Lower lobe of right lung (tissue), 2 donors: ENCODE measurements at regions not wholly inside any gene's neighbourhood (a gene's known extent, or its start where the extent isn't known, plus 50 kb on each side); places are given as distances from the start of the nearest gene placed in this dataset.

ENCODE experiments used
- ATAC-seq, 2 donors: fragments of 200-7000 bp; cut with Tn5 transposase; one replicate each; pipeline ENCODE4 v1.9.1; 2020 to 2022; ENCODE audit warnings: mild to moderate bottlenecking in 2 of 2, moderate library complexity in 2 of 2
- DNase-seq: peaks from one replicate; pipeline ENCODE4 v3.0.0-alpha.2; 2020
- H3K27ac ChIP-seq: fragments of 200-600 bp; one replicate; pipeline ENCODE4 v1.8.0; 2022
- H3K27me3 ChIP-seq: fragments of 200-600 bp; one replicate; pipeline ENCODE4 v1.8.0; 2022; ENCODE audit warnings: low read depth
- H3K36me3 ChIP-seq: fragments of 200-600 bp; one replicate; pipeline ENCODE4 v1.8.0; 2022; ENCODE audit warnings: mild to moderate bottlenecking
- H3K4me1 ChIP-seq: fragments of 200-600 bp; one replicate; pipeline ENCODE4 v1.8.0; 2022
- H3K4me3 ChIP-seq: fragments of 200-600 bp; one replicate; pipeline ENCODE4 v1.8.0; 2022; ENCODE audit warnings: mild to moderate bottlenecking
- H3K9me3 ChIP-seq: fragments of 200-600 bp; one replicate; pipeline ENCODE4 v1.8.0; 2022
- intact Hi-C: fragments of 100-400 bp; cut with DNase I; formaldehyde crosslinking; loops from one replicate; pipeline ENCODE4 v1.11.0; 2022
- TF ChIP-seq, protein P1 (sequence below): fragments of 200-600 bp; IDR thresholded peaks from one replicate; pipeline ENCODE4 v1.8.0; 2022; ENCODE audit warnings: antibody characterized with exemption, mild to moderate bottlenecking
- donor health status: DM: no; HTN: yes; CAD: no; lungs with severe emphysema.

DNA sequence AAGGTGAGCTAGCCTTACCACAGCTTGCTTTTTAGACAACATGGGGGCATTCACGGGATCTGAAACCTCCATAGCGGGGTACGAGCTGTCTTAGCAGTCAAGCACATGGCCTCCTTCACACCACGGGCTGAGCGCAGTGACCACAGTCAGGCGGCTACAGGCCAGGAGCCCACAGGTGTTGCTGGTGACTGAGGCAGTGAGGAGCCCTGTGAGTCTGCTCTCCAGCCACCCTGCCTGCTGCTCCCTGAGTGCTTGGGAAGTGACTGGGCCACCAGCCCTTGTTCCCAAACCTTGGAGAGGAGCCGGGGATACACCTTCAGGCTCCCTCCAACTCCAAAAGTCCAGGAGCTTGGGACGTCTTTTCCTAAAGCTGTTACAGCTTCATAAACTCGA lies 418.1 kb upstream of the MYT1L start:
- Histone ChIP-seq H3K36me3 (no peaks in the 10 kb centered on the region), H3K4me1 (no peaks in the 10 kb centered on the region), H3K4me3 (no peak overlapping the region), H3K9me3 (no peaks in the 10 kb centered on the region), H3K27me3 (no peaks in the 10 kb centered on the region), H3K27ac (no peak overlapping the region)
- ATAC-seq (no peak), DNase-seq (no peak)
- intact Hi-C loops: no loop called here
- TF ChIP-seq, protein P1, sequence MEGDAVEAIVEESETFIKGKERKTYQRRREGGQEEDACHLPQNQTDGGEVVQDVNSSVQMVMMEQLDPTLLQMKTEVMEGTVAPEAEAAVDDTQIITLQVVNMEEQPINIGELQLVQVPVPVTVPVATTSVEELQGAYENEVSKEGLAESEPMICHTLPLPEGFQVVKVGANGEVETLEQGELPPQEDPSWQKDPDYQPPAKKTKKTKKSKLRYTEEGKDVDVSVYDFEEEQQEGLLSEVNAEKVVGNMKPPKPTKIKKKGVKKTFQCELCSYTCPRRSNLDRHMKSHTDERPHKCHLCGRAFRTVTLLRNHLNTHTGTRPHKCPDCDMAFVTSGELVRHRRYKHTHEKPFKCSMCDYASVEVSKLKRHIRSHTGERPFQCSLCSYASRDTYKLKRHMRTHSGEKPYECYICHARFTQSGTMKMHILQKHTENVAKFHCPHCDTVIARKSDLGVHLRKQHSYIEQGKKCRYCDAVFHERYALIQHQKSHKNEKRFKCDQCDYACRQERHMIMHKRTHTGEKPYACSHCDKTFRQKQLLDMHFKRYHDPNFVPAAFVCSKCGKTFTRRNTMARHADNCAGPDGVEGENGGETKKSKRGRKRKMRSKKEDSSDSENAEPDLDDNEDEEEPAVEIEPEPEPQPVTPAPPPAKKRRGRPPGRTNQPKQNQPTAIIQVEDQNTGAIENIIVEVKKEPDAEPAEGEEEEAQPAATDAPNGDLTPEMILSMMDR: no peak

DNA sequence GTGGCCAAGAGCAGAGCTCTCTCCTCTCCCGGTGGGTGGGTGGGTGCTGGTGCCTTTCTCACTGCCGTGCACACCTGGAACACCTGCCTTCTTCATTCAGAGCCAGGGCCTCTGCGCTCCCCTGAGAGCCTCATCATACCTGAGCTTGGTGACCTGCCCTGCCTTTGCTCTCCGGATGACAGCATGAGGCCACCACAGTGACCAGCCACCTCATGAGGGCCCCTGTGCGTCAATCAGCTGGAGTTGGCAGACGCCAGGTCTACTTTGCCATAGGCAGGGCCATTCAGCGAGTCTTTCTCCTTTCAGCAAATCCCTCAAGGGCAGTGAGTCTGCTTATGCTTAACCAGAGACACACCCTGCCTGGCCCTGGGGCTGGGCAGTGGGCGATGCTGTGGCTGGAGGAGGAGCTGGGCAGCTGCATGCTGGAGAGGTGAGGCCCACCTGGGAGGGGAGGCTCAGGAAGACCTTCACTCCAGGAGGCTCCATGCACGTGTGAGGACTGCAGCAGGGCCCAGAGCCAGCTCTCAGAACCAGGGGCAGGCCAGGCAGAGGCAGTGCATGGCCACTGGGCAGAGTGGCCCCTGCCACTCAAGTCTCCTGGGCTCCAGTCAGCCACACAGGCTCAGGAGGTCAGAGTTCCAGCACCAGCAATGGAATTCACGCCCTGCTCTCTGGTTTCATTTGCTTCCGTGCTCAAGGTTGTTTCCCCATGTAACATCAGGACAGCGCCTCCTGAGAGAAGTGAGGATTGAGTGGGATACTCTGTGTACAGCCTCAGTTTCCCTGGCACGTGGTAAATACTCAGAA lies 417.5 kb upstream of the MYT1L start:
- TF ChIP-seq, protein P1: no peak

DNA sequence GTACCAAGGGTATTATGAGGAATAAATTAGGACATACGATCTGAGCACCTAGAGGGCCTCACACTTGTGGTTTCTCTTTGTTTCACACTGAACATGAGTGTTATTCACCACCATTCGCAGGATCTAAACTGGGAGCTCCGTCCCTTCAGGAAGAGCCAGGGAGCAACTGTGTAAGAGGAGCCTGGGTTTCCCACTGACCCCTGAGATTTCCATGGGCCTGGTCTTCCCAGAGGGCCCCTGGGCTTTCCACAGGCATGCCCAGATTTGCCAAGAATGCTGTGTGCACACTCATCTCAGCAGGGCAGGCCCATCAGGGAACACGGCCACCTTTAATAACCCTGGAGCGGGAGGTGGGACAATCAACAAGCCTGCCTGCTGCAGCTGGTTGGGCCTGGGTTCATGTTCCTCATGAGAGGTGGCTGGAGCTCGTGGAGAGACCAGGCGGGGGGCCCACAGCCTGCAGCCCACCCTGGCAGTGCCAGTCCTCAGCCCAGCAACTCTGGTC lies 416.8 kb upstream of the MYT1L start:
- DNase-seq (no peak), ATAC-seq (no peak)
- H3K36me3 ChIP-seq: no peaks in the 10 kb centered on the region
- H3K4me3 ChIP-seq: no peak overlapping the region
- H3K9me3 ChIP-seq: no peaks in the 10 kb centered on the region
- H3K4me1 ChIP-seq: no peaks in the 10 kb centered on the region
- TF ChIP-seq, protein P1: no peak
- H3K27me3 ChIP-seq: no peaks in the 10 kb centered on the region
- no peak overlapping the region for H3K27ac ChIP-seq
- intact Hi-C loops: no loop called here

More for the DNA sequence above, 417.5 kb upstream of the MYT1L start:
- Histone ChIP-seq H3K4me3 (no peak overlapping the region), H3K9me3 (no peaks in the 10 kb centered on the region), H3K27me3 (no peaks in the 10 kb centered on the region), H3K36me3 (no peaks in the 10 kb centered on the region), H3K27ac (no peak overlapping the region), H3K4me1 (no peaks in the 10 kb centered on the region)
- DNase-seq (no peak), ATAC-seq (no peak)
- intact Hi-C loops: no loop called here

DNA sequence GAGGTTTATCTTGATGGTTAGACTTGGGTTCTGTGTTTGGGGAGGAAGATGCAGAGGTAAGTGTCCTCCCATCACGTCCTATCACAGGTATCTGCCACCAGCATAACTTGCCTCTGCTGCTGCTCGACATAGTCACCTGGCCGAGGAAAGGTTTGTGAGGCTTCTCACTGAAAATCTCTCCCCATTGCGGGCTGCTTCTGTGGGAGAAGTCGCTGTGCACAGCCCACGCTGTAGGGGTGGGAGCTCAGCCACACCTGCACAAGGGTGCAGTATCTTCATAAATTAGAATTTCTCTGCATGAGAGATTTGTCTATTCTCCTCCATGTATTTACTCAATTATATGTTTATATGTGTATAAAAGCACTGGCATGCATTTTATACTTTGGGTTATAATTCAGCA lies 415.7 kb upstream of the MYT1L start:
- Histone ChIP-seq H3K36me3 (no peaks in the 10 kb centered on the region), H3K4me3 (no peak overlapping the region), H3K27ac (no peak overlapping the region), H3K4me1 (no peaks in the 10 kb centered on the region), H3K27me3 (no peaks in the 10 kb centered on the region), H3K9me3 (no peaks in the 10 kb centered on the region)
- DNase-seq (no peak), ATAC-seq (no peak)
- intact Hi-C loops: no loop called here
- TF ChIP-seq, protein P1: no peak

DNA sequence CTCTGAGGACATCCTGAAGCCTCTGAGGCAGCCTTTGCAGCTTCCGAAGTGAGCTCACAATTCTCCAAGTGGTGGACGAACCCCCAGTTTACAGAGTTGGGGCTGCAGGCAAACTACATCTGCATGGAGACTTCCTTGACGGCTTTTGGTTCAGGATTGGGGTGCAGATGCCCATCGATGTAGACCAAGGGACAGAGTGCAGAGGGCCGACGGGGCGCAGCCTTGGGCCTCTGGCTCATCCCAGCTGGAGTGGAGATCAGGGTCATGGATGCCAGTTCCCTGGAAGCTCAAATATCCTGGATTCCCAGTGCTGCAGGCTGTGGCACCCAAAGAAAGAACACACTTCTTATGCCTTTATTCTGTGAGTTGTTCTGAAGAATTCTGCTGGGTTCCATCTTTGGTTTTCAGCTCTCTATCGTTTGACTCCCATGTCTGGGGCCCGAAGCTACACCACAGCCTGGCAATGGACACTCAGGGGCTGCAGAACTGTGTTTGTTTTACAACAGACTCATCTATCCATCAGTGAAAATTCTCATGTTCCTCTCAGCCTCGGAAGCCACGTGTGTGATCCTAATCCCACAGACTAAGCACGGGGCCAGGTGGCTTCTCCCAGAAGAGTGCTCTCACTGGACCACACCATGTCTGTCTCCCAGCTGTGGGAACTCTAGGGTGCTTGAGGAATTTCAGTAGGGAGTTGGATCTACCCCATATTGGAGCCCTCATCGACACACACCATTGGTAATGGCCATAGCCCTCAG lies 414.1 kb upstream of the MYT1L start:
- TF ChIP-seq, protein P1: no peak
- intact Hi-C loops: no loop called here
- no peaks in the 10 kb centered on the region for H3K4me1 ChIP-seq
- no peak for ATAC-seq
- no peak overlapping the region for H3K4me3 ChIP-seq
- no peaks in the 10 kb centered on the region for H3K9me3 ChIP-seq
- no peak overlapping the region for H3K27ac ChIP-seq
- H3K27me3 ChIP-seq: no peaks in the 10 kb centered on the region
- no peaks in the 10 kb centered on the region for H3K36me3 ChIP-seq
- DNase-seq: no peak
